Astrocyte (in vitro differentiated cells and primary cell): ENCODE measurements at regions not wholly inside any gene's neighbourhood (a gene's known extent, or its start where the extent isn't known, plus 50 kb on each side); places are given as distances from the start of the nearest gene placed in this dataset.
A peak's percentile ranks its signal among the peaks of the same experiment; 100 is the strongest.

Experiments used
- DNase-seq: peaks from one replicate; pipeline ENCODE4 v3.0.0-alpha.2; 2010; ENCODE audit warnings: low read depth
- FAIRE-seq: peaks from 2 replicates; lab custom pipeline; 2011; peaks lifted over from hg19 to GRCh38; lab: Jason Lieb, UNC
- H2AFZ ChIP-seq: 2 replicates; pipeline ENCODE4 v1.6.0; 2012; ENCODE audit warnings: low read depth, low read length, inconsistent platforms
- H3K27ac ChIP-seq: 2 replicates; pipeline ENCODE4 v1.5.1; 2011; ENCODE audit warnings: low read depth, low read length, inconsistent platforms
- H3K27me3 ChIP-seq: 2 replicates; pipeline ENCODE4 v1.6.0; 2011; ENCODE audit warnings: low read length, inconsistent platforms; ENCODE audit not compliant: insufficient read depth
- H3K36me3 ChIP-seq: 2 replicates; pipeline ENCODE4 v1.5.1; 2011; ENCODE audit warnings: low read length, inconsistent platforms; ENCODE audit not compliant: insufficient read depth
- H3K4me1 ChIP-seq: 2 replicates; pipeline ENCODE4 v1.5.1; 2011; ENCODE audit warnings: low read length, inconsistent platforms; ENCODE audit not compliant: insufficient read depth
- H3K4me2 ChIP-seq: 2 replicates; pipeline ENCODE4 v1.6.0; 2012; ENCODE audit warnings: low read length, inconsistent platforms
- H3K4me3 ChIP-seq: 2 replicates; pipeline ENCODE4 v1.5.1; 2011; ENCODE audit warnings: low read depth, mild to moderate bottlenecking, low read length, inconsistent platforms; ENCODE audit not compliant: insufficient read depth
- H3K79me2 ChIP-seq: 2 replicates; pipeline ENCODE4 v1.6.0; 2012; ENCODE audit warnings: mild to moderate bottlenecking, low read length, inconsistent platforms; ENCODE audit not compliant: insufficient read depth
- H3K9ac ChIP-seq: 2 replicates; pipeline ENCODE4 v1.6.0; 2012; ENCODE audit warnings: mild to moderate bottlenecking, low read length, inconsistent platforms
- H3K9me3 ChIP-seq: 2 replicates; pipeline ENCODE4 v1.5.1; 2012; ENCODE audit warnings: low read depth, mild to moderate bottlenecking, low read length, inconsistent platforms; ENCODE audit not compliant: insufficient read depth
- H4K20me1 ChIP-seq: 2 replicates; pipeline ENCODE4 v1.6.0; 2012; ENCODE audit warnings: low read length, inconsistent platforms; ENCODE audit not compliant: insufficient read depth
- H3K27ac Mint-ChIP-seq: one replicate; pipeline ENCODE4 v1.8.0; 2021; ENCODE audit warnings: mild to moderate bottlenecking, mixed read lengths; ENCODE audit not compliant: unreplicated experiment
- H3K27me3 Mint-ChIP-seq: one replicate; pipeline ENCODE4 v1.8.0; 2021; ENCODE audit warnings: low read depth, mixed read lengths; ENCODE audit not compliant: unreplicated experiment
- H3K36me3 Mint-ChIP-seq: one replicate; pipeline ENCODE4 v1.8.0; 2021; ENCODE audit warnings: low read depth, mixed read lengths; ENCODE audit not compliant: unreplicated experiment
- H3K4me1 Mint-ChIP-seq: one replicate; pipeline ENCODE4 v1.8.0; 2021; ENCODE audit warnings: low read depth, mixed read lengths; ENCODE audit not compliant: unreplicated experiment
- H3K4me3 Mint-ChIP-seq: one replicate; pipeline ENCODE4 v1.8.0; 2021; ENCODE audit warnings: mild to moderate bottlenecking, moderate library complexity, mixed read lengths; ENCODE audit not compliant: unreplicated experiment
- H3K9me3 Mint-ChIP-seq: one replicate; pipeline ENCODE4 v1.8.0; 2021; ENCODE audit warnings: mild to moderate bottlenecking, mixed read lengths; ENCODE audit not compliant: unreplicated experiment
- EZH2 ChIP-seq: IDR thresholded peaks from 2 replicates; pipeline ENCODE4 v1.6.1; 2012; ENCODE audit warnings: mild to moderate bottlenecking, low read length, inconsistent platforms; ENCODE audit not compliant: insufficient read depth
- TF ChIP-seq, protein P1 (sequence below): IDR thresholded peaks from 2 replicates; pipeline ENCODE4 v1.5.1; 2011; ENCODE audit warnings: low read depth, mild to moderate bottlenecking, inconsistent platforms, low read length, moderate library complexity; ENCODE audit not compliant: insufficient read depth

DNA sequence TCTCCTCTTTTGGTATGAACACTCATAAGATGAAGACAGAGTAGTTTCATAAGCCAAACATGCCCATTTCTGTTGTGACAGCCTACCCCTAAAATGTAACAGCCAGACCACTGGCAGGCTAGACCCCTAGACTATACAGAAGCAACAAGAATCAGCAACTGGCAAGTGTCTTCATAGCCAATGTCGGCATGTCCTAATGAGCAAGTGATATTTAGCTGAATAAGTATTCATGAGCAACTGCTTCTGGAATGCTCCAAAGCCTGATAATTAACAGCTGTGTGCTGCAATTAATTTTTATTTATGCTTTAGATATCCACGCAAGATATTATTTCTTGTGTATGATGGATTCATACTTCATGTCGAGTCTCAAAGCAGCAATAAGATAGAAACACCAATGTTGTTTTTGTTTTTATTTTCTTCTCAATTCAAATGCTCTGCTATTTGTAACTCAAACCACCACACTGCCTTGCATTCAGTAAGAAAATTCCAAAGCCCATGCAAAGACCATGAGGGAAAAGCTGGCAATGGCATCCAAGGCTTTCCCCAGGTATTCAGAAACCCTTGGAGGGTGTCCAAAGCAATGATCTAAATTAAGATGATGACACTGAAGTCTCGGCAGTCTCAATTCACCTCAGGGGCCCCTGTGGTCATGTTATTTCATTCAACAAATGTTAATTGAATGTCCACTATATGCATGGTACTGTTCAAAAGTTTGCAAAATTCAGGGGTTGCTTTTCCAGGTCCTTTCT lies 167.7 kb upstream of the NECTIN3 start:
- no peaks in the 10 kb centered on the region for H3K9me3 ChIP-seq
- no peaks in the 10 kb centered on the region for H3K27me3 Mint-ChIP-seq
- H3K36me3 Mint-ChIP-seq: no peaks in the 10 kb centered on the region
- H3K9me3 Mint-ChIP-seq: no peaks in the 10 kb centered on the region
- no peak overlapping the region for H3K27ac Mint-ChIP-seq
- no peak overlapping the region for H3K27ac ChIP-seq
- H2AFZ ChIP-seq: no peak overlapping the region
- H3K4me2 ChIP-seq: no peak overlapping the region
- peaks cover 13% of the 10 kb centered on the region for H3K4me1 Mint-ChIP-seq
- H3K4me3 Mint-ChIP-seq: no peak overlapping the region
- no peaks in the 10 kb centered on the region for H3K79me2 ChIP-seq
- DNase-seq: peak; percentile 31
- H3K4me1 ChIP-seq: no peaks in the 10 kb centered on the region
- FAIRE-seq: no peak
- no peak overlapping the region for H3K9ac ChIP-seq
- TF ChIP-seq EZH2: no peak
- TF ChIP-seq, protein P1, sequence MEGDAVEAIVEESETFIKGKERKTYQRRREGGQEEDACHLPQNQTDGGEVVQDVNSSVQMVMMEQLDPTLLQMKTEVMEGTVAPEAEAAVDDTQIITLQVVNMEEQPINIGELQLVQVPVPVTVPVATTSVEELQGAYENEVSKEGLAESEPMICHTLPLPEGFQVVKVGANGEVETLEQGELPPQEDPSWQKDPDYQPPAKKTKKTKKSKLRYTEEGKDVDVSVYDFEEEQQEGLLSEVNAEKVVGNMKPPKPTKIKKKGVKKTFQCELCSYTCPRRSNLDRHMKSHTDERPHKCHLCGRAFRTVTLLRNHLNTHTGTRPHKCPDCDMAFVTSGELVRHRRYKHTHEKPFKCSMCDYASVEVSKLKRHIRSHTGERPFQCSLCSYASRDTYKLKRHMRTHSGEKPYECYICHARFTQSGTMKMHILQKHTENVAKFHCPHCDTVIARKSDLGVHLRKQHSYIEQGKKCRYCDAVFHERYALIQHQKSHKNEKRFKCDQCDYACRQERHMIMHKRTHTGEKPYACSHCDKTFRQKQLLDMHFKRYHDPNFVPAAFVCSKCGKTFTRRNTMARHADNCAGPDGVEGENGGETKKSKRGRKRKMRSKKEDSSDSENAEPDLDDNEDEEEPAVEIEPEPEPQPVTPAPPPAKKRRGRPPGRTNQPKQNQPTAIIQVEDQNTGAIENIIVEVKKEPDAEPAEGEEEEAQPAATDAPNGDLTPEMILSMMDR: no peak
- H3K27me3 ChIP-seq: no peaks in the 10 kb centered on the region
- H3K4me3 ChIP-seq: no peak overlapping the region
- no peaks in the 10 kb centered on the region for H3K36me3 ChIP-seq
- H4K20me1 ChIP-seq: no peaks in the 10 kb centered on the region

DNA sequence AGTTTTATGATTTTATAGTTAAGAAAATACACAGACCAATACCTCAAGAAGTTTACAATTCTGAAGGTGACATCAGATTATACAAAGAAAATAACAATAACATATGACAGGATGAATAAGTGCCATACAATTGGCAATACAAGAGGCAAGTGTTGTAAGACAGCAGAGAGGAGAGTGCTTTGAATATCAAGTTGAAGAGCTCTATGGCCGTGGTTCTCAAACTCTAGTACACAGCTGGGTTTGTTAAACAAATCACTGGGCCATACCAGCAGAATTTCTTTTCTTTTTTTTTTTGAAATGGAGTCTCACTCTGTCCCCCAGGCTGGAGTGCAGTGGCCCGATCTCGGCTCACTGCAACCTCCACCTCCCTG lies 167.1 kb upstream of the NECTIN3 start:
- no peaks in the 10 kb centered on the region for H3K27me3 ChIP-seq
- no peak overlapping the region for H3K9ac ChIP-seq
- H3K36me3 ChIP-seq: no peaks in the 10 kb centered on the region
- H4K20me1 ChIP-seq: no peaks in the 10 kb centered on the region
- H2AFZ ChIP-seq: no peak overlapping the region
- TF ChIP-seq, protein P1: no peak
- Mint-ChIP-seq H3K27me3 (no peaks in the 10 kb centered on the region), H3K4me1 (peaks cover 16% of the 10 kb centered on the region), H3K36me3 (no peaks in the 10 kb centered on the region), H3K4me3 (no peak overlapping the region), H3K27ac (no peak overlapping the region), H3K9me3 (no peaks in the 10 kb centered on the region)
- H3K79me2 ChIP-seq: no peaks in the 10 kb centered on the region
- DNase-seq: no peak
- H3K4me2 ChIP-seq: no peak overlapping the region
- H3K9me3 ChIP-seq: no peaks in the 10 kb centered on the region
- H3K4me1 ChIP-seq: no peaks in the 10 kb centered on the region
- peak; percentile 37 for FAIRE-seq
- no peak overlapping the region for H3K27ac ChIP-seq
- no peak overlapping the region for H3K4me3 ChIP-seq

DNA sequence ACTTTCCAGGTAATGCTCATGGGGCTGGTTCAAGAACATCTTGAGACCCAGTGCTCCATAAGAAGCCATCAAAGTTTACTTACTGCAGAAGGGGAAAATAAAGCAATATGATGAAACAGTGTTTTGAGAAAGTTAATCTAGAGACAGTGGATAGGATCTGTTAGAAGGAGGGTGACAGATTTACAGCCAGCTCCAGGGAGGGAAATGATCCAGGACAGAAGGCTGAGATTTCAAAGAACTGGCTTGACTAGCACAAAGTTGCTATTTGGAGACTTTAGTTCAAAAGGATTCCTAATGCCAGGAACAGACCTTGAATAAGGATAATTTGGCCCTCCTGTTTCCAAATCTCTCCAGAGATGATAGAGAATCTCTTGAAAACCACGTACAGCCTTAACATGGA lies 166.5 kb upstream of the NECTIN3 start:
- H3K27me3 ChIP-seq: no peaks in the 10 kb centered on the region
- no peak for FAIRE-seq
- no peaks in the 10 kb centered on the region for H3K4me1 ChIP-seq
- H3K4me2 ChIP-seq: no peak overlapping the region
- Mint-ChIP-seq H3K27me3 (no peaks in the 10 kb centered on the region), H3K27ac (no peak overlapping the region), H3K4me3 (no peak overlapping the region), H3K4me1 (peaks cover 16% of the 10 kb centered on the region), H3K36me3 (no peaks in the 10 kb centered on the region), H3K9me3 (no peaks in the 10 kb centered on the region)
- no peak overlapping the region for H2AFZ ChIP-seq
- no peak overlapping the region for H3K9ac ChIP-seq
- no peaks in the 10 kb centered on the region for H4K20me1 ChIP-seq
- no peaks in the 10 kb centered on the region for H3K36me3 ChIP-seq
- DNase-seq: no peak
- no peaks in the 10 kb centered on the region for H3K9me3 ChIP-seq
- no peak overlapping the region for H3K27ac ChIP-seq
- no peak for TF ChIP-seq EZH2
- TF ChIP-seq, protein P1: no peak
- H3K79me2 ChIP-seq: no peaks in the 10 kb centered on the region
- no peak overlapping the region for H3K4me3 ChIP-seq
